GM12878 (cell line): ENCODE measurements at regions not wholly inside any gene's neighbourhood (a gene's known extent, or its start where the extent isn't known, plus 50 kb on each side); places are given as distances from the start of the nearest gene placed in this dataset.
A peak's percentile ranks its signal among the peaks of the same experiment; 100 is the strongest.

Experiments
- ATAC-seq: fragments of 200-7000 bp; cut with Tn5 transposase; 3 replicates; pipeline ENCODE4 v1.9.1; 2020; ENCODE audit warnings: mild to moderate bottlenecking, moderate library complexity
- BruUV-seq: library from RNA; stranded (reverse); fragments of 400-500 nt; replicated peaks from 2 replicates; lab custom pipeline; 2021; lab: Mats Ljungman, UMichigan
- CTCF ChIA-PET: fragments of 300-600 bp; sonication (Branson Sonifier 250); formaldehyde crosslinking; extraction: SDS; loops from one replicate; lab custom pipeline; 2021; ENCODE audit warnings: inconsistent platforms; lab: Yijun Ruan, JAX
- POLR2A ChIA-PET: fragments of 350-600 bp; formaldehyde crosslinking; extraction: SDS; loops from one replicate; lab custom pipeline; 2021; ENCODE audit warnings: inconsistent platforms; lab: Charles Lee
- RAD21 ChIA-PET: fragments of 300-600 bp; sonication (Branson Sonifier 250); formaldehyde crosslinking; loops from one replicate; lab custom pipeline; 2023; ENCODE audit warnings: antibody characterized with exemption; ENCODE audit not compliant: unreplicated experiment; lab: Charles Lee
- SMC1A ChIA-PET: fragments of 300-600 bp; sonication (Branson Sonifier 250); formaldehyde crosslinking; loops from one replicate; lab custom pipeline; 2023; ENCODE audit not compliant: unreplicated experiment, uncharacterized antibody; lab: Charles Lee
- DNase-seq: peaks from one replicate; pipeline ENCODE4 v3.0.0-alpha.2; 2011; ENCODE audit warnings: low read depth, low spot score
- FAIRE-seq: peaks from 3 replicates; lab custom pipeline; 2011; peaks lifted over from hg19 to GRCh38; lab: Jason Lieb, UNC
- H2AFZ ChIP-seq: 2 replicates; pipeline ENCODE4 v1.6.0; 2011; ENCODE audit warnings: low read depth, low read length, control low read depth; ENCODE audit not compliant: control insufficient read depth
- H3K27ac ChIP-seq: 2 replicates; pipeline ENCODE4 v1.5.1; 2011; ENCODE audit warnings: control low read depth; ENCODE audit not compliant: control insufficient read depth, insufficient read depth
- H3K27me3 ChIP-seq, 2 experiments: replicated peaks in 1 of 2; 2 replicates each; pipeline versions ENCODE4 v1.6.0 to v1.6.1; 2011; ENCODE audit warnings: low read length in 1 of 2; ENCODE audit not compliant: control insufficient read depth in 2 of 2, insufficient read depth in 2 of 2
- H3K36me3 ChIP-seq, 2 experiments: 2 replicates each; pipeline ENCODE4 v1.5.1; 2011; ENCODE audit warnings: low read length in 1 of 2; ENCODE audit not compliant: control insufficient read depth in 2 of 2, insufficient read depth in 2 of 2
- H3K4me1 ChIP-seq: 2 replicates; pipeline ENCODE4 v1.6.1; 2011; ENCODE audit warnings: mild to moderate bottlenecking, low read length, moderate library complexity, mixed read lengths; ENCODE audit not compliant: control insufficient read depth, insufficient read depth
- H3K4me2 ChIP-seq: 2 replicates; pipeline ENCODE4 v1.6.0; 2011; ENCODE audit warnings: control low read depth; ENCODE audit not compliant: control insufficient read depth, insufficient read depth
- H3K4me3 ChIP-seq: fragments of 200-600 bp; sonication (generic); 2 replicates; pipeline ENCODE4 v1.5.1; 2016
- H3K79me2 ChIP-seq: 2 replicates; pipeline ENCODE4 v1.6.0; 2011; ENCODE audit warnings: low read length; ENCODE audit not compliant: control insufficient read depth, insufficient read depth
- H3K9ac ChIP-seq: 2 replicates; pipeline ENCODE4 v1.8.0; 2011; ENCODE audit warnings: low read length, control low read depth, mixed read lengths; ENCODE audit not compliant: control insufficient read depth, insufficient read depth
- H3K9me3 ChIP-seq: replicated peaks from 3 replicates; pipeline ENCODE4 v1.5.1; 2011; ENCODE audit warnings: mild to moderate bottlenecking, low read length; ENCODE audit not compliant: control insufficient read depth, insufficient read depth
- H4K20me1 ChIP-seq: 2 replicates; pipeline ENCODE4 v1.6.0; 2011; ENCODE audit not compliant: control insufficient read depth, insufficient read depth
- IRF4 ChIP-seq: IDR thresholded peaks from 2 replicates; pipeline ENCODE4 v1.6.1; 2011; ENCODE audit warnings: low read depth, low read length
- JUNB ChIP-seq: IDR thresholded peaks from 2 replicates; pipeline ENCODE4 v1.6.1; 2016; ENCODE audit warnings: antibody characterized with exemption, mild to moderate bottlenecking
- REST ChIP-seq: IDR thresholded peaks from 2 replicates; pipeline ENCODE4 v1.6.1; 2012; ENCODE audit warnings: mild to moderate bottlenecking, low read depth, low read length
- SKIL ChIP-seq: fragments of 450-650 bp; IDR thresholded peaks from 2 replicates; pipeline ENCODE4 v1.6.1; 2017; ENCODE audit warnings: mild to moderate bottlenecking, low read depth, inconsistent platforms; ENCODE audit not compliant: poor library complexity, severe bottlenecking
- SRF ChIP-seq, 2 experiments: IDR thresholded peaks; 2 replicates each; pipeline ENCODE4 v1.6.1; 2011; ENCODE audit warnings: low read depth in 2 of 2, low read length in 2 of 2, mild to moderate bottlenecking in 1 of 2, moderate library complexity in 1 of 2
- WGBS: methylation state at CpG from one replicate; pipeline ENCODE4 v1.1.6; 2016; ENCODE audit warnings: low lambda C conversion rate; ENCODE audit not compliant: insufficient replicate concordance, insufficient coverage; ENCODE audit errors: missing lambda C conversion rate; 5-methylcytosine and 5-hydroxymethylcytosine counted together
- in situ Hi-C: fragments of 300-500 bp; cut with MboI; formaldehyde crosslinking; loops from 9 replicates; pipeline ENCODE4 v1.14.3; 2018; ENCODE audit warnings: mixed read lengths
- intact Hi-C: fragments of 100-400 bp; cut with micrococcal nuclease; formaldehyde crosslinking; loops from one replicate; pipeline ENCODE4 v1.14.2; 2022; ENCODE audit not compliant: unreplicated experiment

DNA sequence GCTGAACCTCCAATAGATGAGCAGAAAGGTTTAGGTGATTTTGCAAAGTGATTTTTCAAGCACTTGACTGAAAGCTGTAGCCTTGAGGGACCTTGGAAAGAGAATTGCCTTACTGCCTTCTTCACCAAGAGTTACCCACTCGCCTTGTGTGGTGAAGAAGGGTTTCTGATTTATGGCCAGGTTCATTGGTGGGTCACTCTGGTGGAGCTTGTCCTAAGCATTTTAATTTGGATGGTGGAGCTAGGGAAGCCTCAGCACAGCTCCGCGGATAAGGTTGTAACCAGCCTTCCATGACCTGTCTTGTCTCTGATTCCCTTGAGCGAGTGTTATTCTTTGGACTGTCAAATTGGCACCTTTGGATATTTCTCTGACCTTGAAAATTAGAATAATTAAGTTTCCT is 226.4 kb downstream of the FAT3 start:
- ATAC-seq (no peak), DNase-seq (no peak), FAIRE-seq (no peak)
- Histone ChIP-seq H3K9me3 (no peaks in the 10 kb centered on the region), H2AFZ (no peak overlapping the region), H3K36me3 (no peaks in the 10 kb centered on the region), H4K20me1 (no peaks in the 10 kb centered on the region), H3K4me1 (no peaks in the 10 kb centered on the region), H3K9ac (no peak overlapping the region), H3K27ac (no peak overlapping the region), H3K4me2 (no peak overlapping the region), H3K79me2 (no peaks in the 10 kb centered on the region), H3K27me3 (no peaks in the 10 kb centered on the region; a peak in 1 of 4 replicates), H3K4me3 (no peak overlapping the region)
- no TSS peak for BruUV-seq
- POLR2A ChIA-PET, result no interaction called here
- in situ Hi-C loops (no loop called here), intact Hi-C loops (no loop called here)
- TF ChIP-seq SKIL, result no peak
- SMC1A ChIA-PET, result no interaction called here
- WGBS, result 48% methylated on average over 4 of the region's 4 CpGs
- CTCF ChIA-PET, result no interaction called here
- RAD21 ChIA-PET, result no interaction called here

GRCh38 chr11:92453055-92453454 is 228.4 kb downstream of the FAT3 start:
- Histone ChIP-seq H3K79me2 (no peaks in the 10 kb centered on the region), H3K4me3 (no peak overlapping the region), H3K9me3 (no peaks in the 10 kb centered on the region), H3K27ac (no peak overlapping the region)
- RAD21 ChIA-PET, result no interaction called here
- TF ChIP-seq REST, result no peak
- TF ChIP-seq JUNB, result peak; percentile 72
- TF ChIP-seq IRF4, result peak; percentile 55; the same call in 1 of the 2 replicates
- no peak for TF ChIP-seq SRF (IDR thresholded peaks at IDR 0.05; ENCODE audit: low read depth in 2 of 2, low read length in 2 of 2)
- TF ChIP-seq, all 136 proteins: peak for 2
- intact Hi-C loops (no loop called here), in situ Hi-C loops (no loop called here)
- no peaks in the 10 kb centered on the region; a peak in 1 of 4 replicates for H3K27me3 ChIP-seq
- no peak overlapping the region for H2AFZ ChIP-seq
- no peak overlapping the region for H3K9ac ChIP-seq
- H3K36me3 ChIP-seq, result no peaks in the 10 kb centered on the region
- ChIA-PET SMC1A (interaction anchor here (0.6 kb wide), 1 partner anchor 758 kb away, joined by 5 read pairs; no protein-coding TSS in a partner anchor), CTCF (no interaction called here), POLR2A (no interaction called here)
- no TSS peak for BruUV-seq
- DNase-seq (no peak), FAIRE-seq (no peak), ATAC-seq (peak; percentile 83)
- WGBS, result 5% methylated on average over 3 of the region's 3 CpGs
- no peaks in the 10 kb centered on the region for H3K4me1 ChIP-seq
- H3K4me2 ChIP-seq, result no peak overlapping the region
- H4K20me1 ChIP-seq, result no peaks in the 10 kb centered on the region
